IMR-90 (cell line): ENCODE measurements at regions not wholly inside any gene's neighbourhood (a gene's known extent, or its start where the extent isn't known, plus 50 kb on each side); places are given as distances from the start of the nearest gene placed in this dataset.

Source experiments
- CEBPB ChIP-seq: IDR thresholded peaks from 2 replicates; pipeline ENCODE4 v1.6.1; 2012; ENCODE audit warnings: low read depth, low read length, improper control_type of control experiment
- CHD1 ChIP-seq: IDR thresholded peaks from 2 replicates; pipeline ENCODE4 v1.6.1; 2012; ENCODE audit warnings: low read depth, low read length, improper control_type of control experiment
- CTCF ChIP-seq: conservative IDR thresholded peaks from 2 replicates; pipeline ENCODE4 v1.5.1; 2012; ENCODE audit warnings: mild to moderate bottlenecking, low read depth, low read length, improper control_type of control experiment
- ELK1 ChIP-seq: fragments of 150-350 bp; IDR thresholded peaks from 2 replicates; pipeline ENCODE4 v1.6.1; 2016; ENCODE audit warnings: low read depth, mild to moderate bottlenecking, low read length, moderate library complexity, borderline replicate concordance
- FOS ChIP-seq: fragments of 150-350 bp; IDR thresholded peaks from 2 replicates; pipeline ENCODE4 v1.6.1; 2016; ENCODE audit warnings: low read depth, low read length
- POLR2A ChIP-seq: IDR thresholded peaks from 2 replicates; pipeline ENCODE4 v1.6.1; 2012; ENCODE audit warnings: mild to moderate bottlenecking, low read depth, low read length
- RFX5 ChIP-seq: IDR thresholded peaks from 2 replicates; pipeline ENCODE4 v1.8.0; 2012; ENCODE audit warnings: low read depth, mild to moderate bottlenecking, low read length, moderate library complexity
- USF2 ChIP-seq: fragments of 150-350 bp; IDR thresholded peaks from 2 replicates; pipeline ENCODE4 v1.6.1; 2017; ENCODE audit warnings: mild to moderate bottlenecking, antibody characterized with exemption, low read length, low read depth

- TF ChIP-seq CTCF (no peak), POLR2A (no peak), CEBPB (no peak), USF2 (no peak), RFX5 (no peak), CHD1 (no peak), FOS (no peak), ELK1 (no peak)
Observed at GRCh38 chr11:25983280-25983679, 348.6 kb upstream of the ANO3 start.
